Renal pelvis (tissue), 1 donor: ENCODE measurements at regions not wholly inside any gene's neighbourhood (a gene's known extent, or its start where the extent isn't known, plus 50 kb on each side); places are given as distances from the start of the nearest gene placed in this dataset.
A peak's percentile ranks its signal among the peaks of the same experiment; 100 is the strongest.

Experiments
- DNase-seq: peaks from one replicate; pipeline ENCODE4 v3.0.0-alpha.2; 2013

DNA sequence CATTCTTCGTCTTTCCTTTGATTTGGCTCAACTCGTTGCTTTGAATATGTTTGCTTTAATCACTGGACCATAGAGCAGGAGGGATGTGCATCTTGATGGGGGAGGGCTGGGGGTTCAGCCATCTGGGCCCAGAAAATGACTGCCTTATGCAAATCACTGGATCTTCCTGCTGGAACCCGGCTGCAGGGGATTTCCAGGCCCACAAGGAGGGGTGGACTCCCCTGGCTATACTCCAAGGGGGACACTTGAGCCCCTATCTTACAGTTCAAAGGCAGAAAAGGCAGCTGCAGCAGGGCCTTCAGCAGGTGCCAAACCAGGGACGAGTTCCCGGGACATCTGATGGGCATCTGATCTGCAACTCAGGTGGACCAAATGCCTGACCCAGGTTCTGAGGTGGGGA lies 122.5 kb downstream of the DICER1 start:
- DNase-seq, result no peak

DNA sequence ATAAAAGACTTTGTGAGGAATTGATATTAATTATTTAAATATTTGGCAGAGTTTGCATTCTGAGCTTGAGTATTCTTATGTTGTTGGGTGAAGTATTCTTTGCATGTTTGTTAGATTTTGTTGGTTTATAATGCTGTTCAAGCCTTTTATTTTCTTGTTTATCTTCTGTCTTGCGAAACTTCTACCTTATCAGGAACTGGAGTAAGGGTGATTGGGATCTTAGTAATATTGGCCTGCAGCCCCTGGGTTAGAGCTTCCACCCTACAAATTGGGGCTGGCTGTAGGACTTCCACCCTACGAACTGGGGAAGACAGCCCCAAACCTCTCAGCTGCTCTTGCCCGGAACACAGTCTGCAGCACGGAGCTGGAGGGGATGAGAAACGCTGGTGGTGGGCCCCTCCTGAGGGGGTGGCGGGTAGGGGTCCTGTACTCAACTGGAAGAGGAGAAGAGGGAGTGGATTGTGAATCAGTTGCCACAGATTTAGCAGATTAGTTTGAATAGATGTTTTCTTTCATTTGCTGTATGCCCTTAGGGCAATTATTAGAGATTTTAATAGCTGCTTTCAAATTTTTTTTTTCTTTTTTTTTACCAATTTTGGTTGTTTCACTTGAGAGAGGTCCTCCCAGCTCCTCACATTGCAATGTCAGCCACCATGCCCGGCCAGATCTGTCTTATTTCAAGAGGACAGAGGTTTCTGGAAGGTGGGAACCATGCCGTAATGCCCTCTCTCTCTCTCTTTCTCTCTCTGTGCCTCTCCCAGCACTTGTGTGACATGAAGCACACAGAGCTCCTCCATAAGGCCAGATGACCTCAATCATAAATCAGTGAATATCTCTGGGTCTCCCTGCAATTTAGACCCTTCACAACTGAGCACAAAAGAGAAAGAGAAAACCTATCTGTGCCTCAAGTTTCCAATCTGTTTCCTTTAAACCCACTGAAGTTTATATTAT lies 123.4 kb downstream of the DICER1 start:
- DNase-seq, result peak; percentile 47

DNA sequence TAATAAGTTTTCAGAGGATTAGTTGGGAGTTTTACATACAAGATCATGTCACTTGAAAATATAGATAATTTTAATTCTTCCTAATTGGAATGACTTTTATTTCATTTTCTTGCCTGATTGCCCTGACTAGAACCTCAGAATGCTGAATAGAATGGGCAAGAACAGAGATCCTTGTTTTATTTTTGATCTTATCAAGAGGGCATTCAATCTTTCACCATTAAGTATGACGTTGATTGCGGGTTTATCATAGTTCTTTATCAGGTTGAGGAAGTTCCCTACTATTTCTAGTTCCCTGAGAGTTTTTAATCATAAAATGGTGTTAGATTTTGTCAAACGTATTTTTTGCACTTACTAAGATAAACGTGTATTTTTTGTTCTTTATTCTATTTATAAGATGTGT lies 124.3 kb downstream of the DICER1 start:
- no peak for DNase-seq

DNA sequence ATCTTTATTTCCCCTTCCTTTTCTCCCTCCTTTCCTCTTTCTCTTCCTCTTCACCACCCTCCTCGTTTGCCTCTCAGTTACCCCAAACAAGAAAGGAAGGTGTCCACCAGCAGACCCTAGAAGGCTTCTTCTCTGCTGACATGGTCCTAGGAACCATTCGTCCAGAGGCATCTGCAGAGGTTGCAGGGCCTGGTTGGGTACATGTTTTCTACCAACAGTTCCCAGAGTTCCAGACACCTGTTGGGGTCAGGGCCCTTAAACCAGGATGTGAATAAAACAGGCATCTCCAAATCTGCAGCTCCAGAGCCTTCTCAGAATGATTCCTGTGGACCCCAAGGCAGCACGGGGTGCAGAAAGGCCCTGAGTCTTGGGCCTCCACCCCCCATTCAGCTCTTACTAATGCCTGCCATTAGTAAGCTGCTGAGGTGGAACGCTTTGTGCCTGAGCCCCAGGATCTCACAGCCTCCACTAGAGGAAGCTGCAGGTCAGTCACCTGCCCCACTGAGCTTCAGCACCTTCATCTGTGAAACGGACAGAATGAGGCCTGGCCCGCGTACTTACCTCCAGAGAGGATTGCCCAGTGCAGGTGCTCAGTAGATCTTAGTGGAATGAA lies 130.4 kb downstream of the DICER1 start:
- no peak for DNase-seq

DNA sequence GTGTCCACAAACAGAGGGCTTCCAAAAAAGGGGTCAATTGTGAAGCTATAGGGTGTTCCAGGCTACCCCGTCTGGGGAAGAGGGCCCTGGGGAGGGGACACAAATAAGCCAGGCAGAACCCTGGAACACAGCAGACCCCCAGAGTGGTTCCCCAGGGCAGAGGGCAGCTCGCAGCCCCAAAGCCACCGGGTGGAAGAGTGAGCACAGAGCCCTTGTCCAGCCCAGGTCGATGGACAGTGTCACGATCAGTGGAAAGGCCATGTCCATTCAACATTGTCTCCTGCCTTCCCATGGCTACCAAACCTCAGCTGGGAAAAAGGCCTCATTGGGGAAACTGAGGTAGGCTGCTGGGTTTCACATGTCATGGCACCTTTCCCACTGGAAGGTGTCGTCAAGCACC lies 131.4 kb downstream of the DICER1 start:
- DNase-seq, result no peak

DNA sequence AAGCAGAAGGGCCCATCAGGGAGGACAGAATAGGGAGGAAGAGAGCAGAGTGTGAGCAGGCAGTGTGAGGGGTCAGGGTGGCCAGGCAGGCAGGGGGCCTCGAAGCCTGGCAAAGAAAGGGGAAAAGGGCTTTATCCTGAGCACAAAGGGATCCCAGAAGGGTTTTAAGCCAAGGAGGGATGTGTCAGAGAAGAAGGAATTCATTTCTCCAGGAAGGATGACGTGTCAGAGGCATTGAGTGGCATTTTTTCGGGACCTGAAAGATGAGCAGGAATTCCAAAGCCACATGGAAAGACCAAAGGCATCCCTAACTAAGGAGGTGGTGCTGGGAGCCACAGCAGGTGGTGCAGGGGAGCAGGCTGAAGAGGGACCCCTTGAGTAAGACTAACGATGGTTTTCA lies 132.1 kb downstream of the DICER1 start:
- DNase-seq, result no peak

DNA sequence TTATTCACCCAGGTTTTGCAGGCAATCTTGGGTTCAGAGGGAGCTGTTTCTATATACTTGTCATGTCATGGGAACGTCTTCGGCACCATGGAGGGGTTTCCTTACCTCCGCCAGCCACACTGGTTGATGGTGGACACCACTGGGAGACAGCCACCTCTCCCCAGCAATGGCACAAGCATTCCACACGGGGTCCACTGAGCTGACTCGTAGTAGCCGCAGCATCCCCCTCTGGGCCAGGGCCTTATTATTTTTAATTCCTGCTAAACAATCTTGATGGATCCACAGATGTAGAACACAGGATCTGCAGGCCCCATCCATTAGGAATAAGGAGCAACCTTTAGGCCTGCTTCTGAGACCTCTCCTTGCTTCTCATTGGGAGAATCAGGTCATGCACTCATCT lies 132.9 kb downstream of the DICER1 start:
- no peak for DNase-seq

GRCh38 chr14:95023886-95024285 lies 133.4 kb downstream of the DICER1 start:
- DNase-seq, result no peak

- DNase-seq, result no peak
Measured at GRCh38 chr14:95023115-95023514, 134.2 kb downstream of the DICER1 start.

DNA sequence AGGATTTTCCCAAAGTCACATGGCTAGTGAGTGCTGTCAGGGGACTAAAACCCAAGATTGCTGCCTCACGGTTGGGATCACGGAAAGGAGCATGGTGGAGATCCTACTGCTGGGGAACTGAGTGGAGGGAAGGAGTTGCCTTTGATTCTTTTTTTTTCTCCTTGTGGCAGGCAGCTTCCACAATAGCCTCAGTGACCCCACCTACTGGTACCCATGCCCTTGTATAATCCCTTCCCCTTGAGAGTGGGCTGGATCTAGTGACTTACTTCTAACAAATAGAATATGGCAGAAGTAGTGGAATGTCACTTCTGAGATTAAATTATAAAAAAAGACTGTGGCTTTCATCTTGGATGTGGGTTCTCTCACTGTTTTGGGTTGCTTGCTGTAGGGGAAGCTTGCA lies 135.7 kb downstream of the DICER1 start:
- no peak for DNase-seq

- DNase-seq, result no peak
Measured at GRCh38 chr14:95018821-95019220, 138.5 kb downstream of the DICER1 start.

DNA sequence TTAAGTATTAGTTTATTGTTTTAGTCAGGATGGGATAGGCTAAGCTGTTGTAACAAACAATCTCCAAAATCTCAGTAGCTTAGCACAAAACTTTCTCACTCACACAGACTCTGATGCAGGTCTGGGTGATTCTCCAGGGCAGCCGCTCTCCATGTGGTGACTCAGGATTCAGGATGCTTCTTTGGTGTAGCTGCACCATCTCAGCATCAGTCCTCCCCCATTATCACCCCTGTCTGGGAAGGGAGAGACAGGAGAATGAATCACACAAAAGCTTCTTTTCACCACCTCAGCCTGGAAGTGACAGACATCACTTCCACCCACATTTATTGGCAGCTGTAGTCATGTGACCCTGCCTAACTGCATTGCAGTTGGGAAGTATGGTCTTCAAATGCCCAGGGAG lies 142.3 kb downstream of the DICER1 start:
- no peak for DNase-seq

GRCh38 chr14:95014036-95014435 lies 143.3 kb downstream of the DICER1 start:
- no peak for DNase-seq

- DNase-seq, result no peak
Measured at GRCh38 chr14:95011445-95012006, 145.8 kb downstream of the DICER1 start.

DNA sequence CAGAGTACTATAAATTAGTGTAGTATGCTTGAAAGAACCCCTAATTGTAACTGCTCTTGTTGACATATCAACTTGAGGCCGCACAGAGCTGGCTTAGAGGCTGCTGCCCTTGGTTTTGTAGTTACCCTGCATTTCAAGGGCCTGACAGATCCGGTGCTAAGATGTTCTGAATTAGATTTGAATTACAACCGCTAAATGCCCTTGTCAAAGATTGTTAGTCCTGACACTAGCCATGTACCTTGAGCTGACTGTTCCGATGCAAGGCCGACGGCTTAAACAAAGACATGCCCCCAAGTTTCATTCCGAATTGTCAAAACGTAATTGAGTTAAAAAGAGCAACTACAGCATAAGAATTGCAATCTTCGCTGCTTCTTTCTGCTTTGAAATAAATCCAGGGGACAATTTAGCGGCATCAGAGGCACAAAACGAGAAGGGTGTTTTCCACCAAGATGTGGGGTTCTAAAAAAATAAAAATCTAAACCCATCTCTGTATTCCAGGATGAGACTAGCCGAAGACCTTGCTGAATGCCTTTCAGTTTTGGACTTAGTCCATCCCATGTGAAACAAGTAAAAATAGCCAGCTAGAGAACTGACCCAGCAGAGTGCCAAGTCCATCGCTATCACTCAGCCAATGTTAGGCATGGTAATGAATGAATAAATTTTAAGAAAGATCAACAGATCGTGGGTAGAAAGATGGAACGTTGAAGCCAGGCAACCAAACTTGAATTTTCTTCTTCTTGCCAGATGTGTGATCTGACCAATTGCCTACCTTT lies 148.7 kb downstream of the DICER1 start:
- no peak for DNase-seq

DNA sequence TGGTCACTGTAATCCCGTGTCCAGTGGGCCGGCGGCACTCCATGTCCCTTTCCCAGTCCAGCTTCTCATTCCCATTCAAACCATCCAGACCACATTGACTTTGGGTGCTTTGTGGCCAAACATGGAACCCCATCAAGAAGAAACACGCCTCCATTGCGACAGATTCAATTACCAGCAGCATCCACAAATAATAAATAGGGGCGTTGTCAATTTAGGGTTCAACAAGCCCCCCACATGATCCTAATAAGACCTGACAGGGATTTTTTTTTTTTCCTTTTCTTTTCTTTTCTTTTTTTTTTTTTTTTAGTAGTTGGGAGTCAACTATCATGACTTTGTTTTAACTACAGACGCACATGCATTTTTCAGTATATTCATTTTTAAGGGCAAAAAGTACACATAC lies 149.4 kb downstream of the DICER1 start:
- DNase-seq, result no peak

DNA sequence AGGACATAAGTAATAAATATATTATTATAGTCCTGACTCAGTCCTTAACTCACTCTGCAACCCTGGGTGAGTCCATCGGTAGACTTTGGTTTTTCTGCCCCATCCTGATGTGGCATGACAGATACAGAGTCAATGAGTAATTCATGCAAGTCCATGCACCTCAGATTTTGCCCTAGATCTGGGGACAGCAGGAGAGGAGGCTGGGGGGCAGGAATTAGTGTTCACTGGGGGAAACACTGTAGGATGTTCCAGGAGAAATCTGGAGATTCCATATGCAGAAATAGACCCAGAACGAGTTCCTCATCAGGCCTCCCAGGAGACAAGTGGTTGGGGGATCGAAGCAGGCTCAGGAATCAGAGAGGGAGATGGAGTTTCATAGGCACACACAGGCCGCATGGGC lies 150.8 kb downstream of the DICER1 start:
- DNase-seq, result no peak

- no peak for DNase-seq
Measured at GRCh38 chr14:95006051-95006450, 151.3 kb downstream of the DICER1 start.

GRCh38 chr14:95003099-95003960 lies 154.0 kb downstream of the DICER1 start:
- no peak for DNase-seq

DNA sequence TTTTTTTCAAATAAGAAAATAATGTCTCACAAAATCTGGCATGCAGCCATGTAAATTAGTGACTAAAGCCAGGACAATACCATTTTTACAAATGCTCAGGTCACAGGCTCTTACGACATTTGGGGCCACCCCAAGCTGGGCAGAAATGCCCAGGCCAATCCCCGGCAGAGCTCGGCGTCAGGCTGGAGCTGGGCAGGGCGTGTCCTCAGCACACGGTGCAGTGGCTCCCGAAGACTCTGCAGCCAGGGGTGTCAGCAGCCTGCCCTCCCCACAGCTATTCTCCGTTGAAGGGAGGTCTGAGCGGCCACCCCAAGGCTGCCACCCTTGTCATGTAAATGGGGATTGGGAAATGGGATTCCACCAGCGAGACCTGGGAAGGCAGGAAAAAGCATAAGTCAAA lies 158.6 kb downstream of the DICER1 start:
- no peak for DNase-seq

DNA sequence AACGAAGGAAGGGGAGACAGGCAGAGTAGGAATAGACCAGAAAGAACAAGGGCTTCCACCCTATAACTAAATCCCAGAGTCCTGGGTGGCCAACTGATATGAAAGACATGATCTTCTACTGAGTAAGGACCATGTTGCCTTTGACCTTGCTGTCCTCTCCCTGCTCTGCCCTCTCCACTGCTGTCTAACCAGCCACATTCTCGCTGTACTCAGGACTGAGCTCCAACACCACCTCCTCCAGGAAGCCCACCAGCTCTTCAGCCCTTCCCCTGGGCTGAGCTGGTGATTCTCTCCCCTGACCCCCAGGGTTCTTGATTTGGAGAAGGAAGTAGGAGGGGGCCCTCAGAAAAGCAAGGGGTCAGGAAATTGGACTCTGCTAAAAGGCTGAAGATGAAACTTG lies 159.2 kb downstream of the DICER1 start:
- DNase-seq, result no peak
